SK-N-SH (cell line): ENCODE measurements at regions not wholly inside any gene's neighbourhood (a gene's known extent, or its start where the extent isn't known, plus 50 kb on each side); places are given as distances from the start of the nearest gene placed in this dataset.

Source experiments
- CTCF ChIA-PET: fragments of 300-600, 350-600 bp; formaldehyde crosslinking; extraction: SDS; loops from one replicate; lab custom pipeline; 2021; lab: Yijun Ruan, JAX
- POLR2A ChIA-PET: fragments of 350-600 bp; sonication (Branson Sonifier 250); formaldehyde crosslinking; extraction: SDS; loops from one replicate; lab custom pipeline; 2020; ENCODE audit warnings: antibody characterized with exemption, inconsistent platforms; lab: Yijun Ruan, JAX
- DNase-seq: peaks from one replicate; pipeline ENCODE4 v3.0.0; 2012
- H2AFZ ChIP-seq: fragments of 200-600 bp; sonication (generic); 2 replicates; pipeline ENCODE4 v1.8.1; 2016; ENCODE audit warnings: antibody characterized with exemption, mild to moderate bottlenecking, low read depth
- H3F3A ChIP-seq: fragments of 200-600 bp; sonication (generic); replicated peaks from 2 replicates; pipeline ENCODE3; 2016; ENCODE audit warnings: antibody characterized with exemption, mild to moderate bottlenecking; ENCODE audit not compliant: insufficient read depth
- H3K27ac ChIP-seq, 2 experiments: fragments of 200-500 bp in 1 of 2; fragments of 200-600 bp in 1 of 2; sonication (Bioruptor generic) in 1 of 2; sonication (generic), shearing (Covaris generic) in 1 of 2; 2 replicates each; pipeline versions ENCODE4 v1.5.1 to v1.6.1; 2014 to 2016; ENCODE audit warnings: low read depth in 2 of 2, inconsistent platforms in 1 of 2, low read length in 1 of 2, mild to moderate bottlenecking in 1 of 2, mixed read lengths in 1 of 2
- H3K27me3 ChIP-seq: fragments of 200-600 bp; sonication (generic), shearing (Covaris generic); 2 replicates; pipeline ENCODE4 v1.6.1; 2016; ENCODE audit warnings: mixed run types; ENCODE audit not compliant: insufficient read depth
- H3K36me3 ChIP-seq, 2 experiments: fragments of 200-500 bp in 1 of 2; fragments of 200-600 bp in 1 of 2; sonication (Bioruptor generic) in 1 of 2; sonication (generic) in 1 of 2; replicated peaks in 1 of 2; 2 replicates each; pipeline versions ENCODE3 to v1.5.1; 2014 to 2016; ENCODE audit warnings: low read length in 1 of 2, mild to moderate bottlenecking in 1 of 2; ENCODE audit not compliant: insufficient read depth in 2 of 2, control insufficient read depth in 1 of 2
- H3K4me1 ChIP-seq, 2 experiments: fragments of 200-500 bp in 1 of 2; fragments of 200-600 bp in 1 of 2; sonication (Bioruptor generic) in 1 of 2; sonication (generic), shearing (Covaris generic) in 1 of 2; 2 replicates each; pipeline versions ENCODE4 v1.5.1 to v1.6.1; 2014 to 2016; ENCODE audit warnings: low read depth in 1 of 2, low read length in 1 of 2, mixed run types in 1 of 2; ENCODE audit not compliant: insufficient read depth in 2 of 2, control insufficient read depth in 1 of 2
- H3K4me2 ChIP-seq: fragments of 200-600 bp; sonication (generic), shearing (Covaris generic); 2 replicates; pipeline ENCODE4 v1.6.1; 2017; ENCODE audit warnings: mixed run types
- H3K4me3 ChIP-seq, 2 experiments: fragments of 200-500 bp in 1 of 2; fragments of 200-600 bp in 1 of 2; sonication (Bioruptor generic) in 1 of 2; sonication (generic), shearing (Covaris generic) in 1 of 2; 2 replicates each; pipeline versions ENCODE4 v1.5.1 to v1.8.1; 2014 to 2016; ENCODE audit warnings: low read depth in 2 of 2, inconsistent platforms in 1 of 2, low read length in 1 of 2, mild to moderate bottlenecking in 1 of 2, mixed read lengths in 1 of 2, moderate library complexity in 1 of 2
- H3K79me2 ChIP-seq: fragments of 200-600 bp; sonication (generic); 2 replicates; pipeline ENCODE4 v1.8.1; 2017; ENCODE audit warnings: mild to moderate bottlenecking; ENCODE audit not compliant: insufficient read depth
- H3K9ac ChIP-seq: fragments of 200-600 bp; sonication (generic); 2 replicates; pipeline ENCODE4 v1.6.1; 2017; ENCODE audit warnings: mixed run types
- H3K9me2 ChIP-seq: fragments of 200-600 bp; sonication (generic); 2 replicates; pipeline ENCODE4 v1.6.1; 2017; ENCODE audit warnings: mixed run types
- H3K9me3 ChIP-seq: fragments of 200-600 bp; sonication (generic); 2 replicates; pipeline ENCODE4 v1.6.1; 2017; ENCODE audit warnings: mixed run types, mild to moderate bottlenecking, moderate library complexity
- H4K20me1 ChIP-seq: fragments of 200-600 bp; sonication (generic); 2 replicates; pipeline ENCODE4 v1.6.1; 2017; ENCODE audit warnings: mild to moderate bottlenecking, mixed run types; ENCODE audit not compliant: insufficient read depth
- ELF1 ChIP-seq: IDR thresholded peaks from 2 replicates; pipeline ENCODE4 v1.4.0; 2012
- EP300 ChIP-seq, 2 experiments: IDR thresholded peaks; 2 replicates each; pipeline versions ENCODE4 v1.4.0 to v1.6.1; 2012; ENCODE audit warnings: borderline replicate concordance in 1 of 2, low read depth in 1 of 2, low read length in 1 of 2
- EZH2phosphoT487 ChIP-seq: fragments of 200-600 bp; sonication (generic); IDR thresholded peaks from 2 replicates; pipeline ENCODE4 v1.6.1; 2017; ENCODE audit warnings: low read depth, mixed run types, mild to moderate bottlenecking, antibody characterized with exemption, moderate library complexity, borderline replicate concordance
- FOXJ3 ChIP-seq: sonication (generic); formaldehyde crosslinking; IDR thresholded peaks from 2 replicates; pipeline ENCODE4 v1.5.1; 2020; ENCODE audit warnings: mild to moderate bottlenecking, missing genetic modification reagents
- FOXM1 ChIP-seq: IDR thresholded peaks from 2 replicates; pipeline ENCODE4 v1.4.0; 2012; ENCODE audit warnings: low read depth, mild to moderate bottlenecking
- GABPA ChIP-seq: IDR thresholded peaks from 2 replicates; pipeline ENCODE4 v1.4.0; 2012; ENCODE audit warnings: low read depth, mild to moderate bottlenecking
- GATA2 ChIP-seq: sonication (generic); formaldehyde crosslinking; IDR thresholded peaks from 2 replicates; pipeline ENCODE4 v1.5.0; 2020; ENCODE audit warnings: mild to moderate bottlenecking, missing genetic modification reagents
- IRF3 ChIP-seq: fragments of 150-350 bp; IDR thresholded peaks from 2 replicates; pipeline ENCODE4 v1.6.1; 2016; ENCODE audit warnings: mild to moderate bottlenecking, low read depth, low read length
- JUND ChIP-seq: IDR thresholded peaks from 2 replicates; pipeline ENCODE4 v1.4.0; 2012
- MEF2A ChIP-seq: IDR thresholded peaks from 2 replicates; pipeline ENCODE4 v1.4.0; 2012; ENCODE audit warnings: low read depth, borderline replicate concordance
- MXI1 ChIP-seq: IDR thresholded peaks from 2 replicates; pipeline ENCODE4 v1.6.1; 2012; ENCODE audit warnings: mild to moderate bottlenecking, low read depth, low read length, improper control_type of control experiment
- PBX3 ChIP-seq: IDR thresholded peaks from 2 replicates; pipeline ENCODE4; 2012
- POLR2AphosphoS5 ChIP-seq: IDR thresholded peaks from 2 replicates; pipeline ENCODE4 v1.6.1; 2012; ENCODE audit warnings: low read depth, low read length
- RCOR1 ChIP-seq: fragments of 150-350 bp; IDR thresholded peaks from 2 replicates; pipeline ENCODE4 v1.6.1; 2017; ENCODE audit warnings: antibody characterized with exemption, low read length
- REST ChIP-seq: IDR thresholded peaks from 2 replicates; pipeline ENCODE4 v1.6.1; 2012; ENCODE audit warnings: mild to moderate bottlenecking, low read depth, low read length, moderate library complexity
- RFX5 ChIP-seq: IDR thresholded peaks from 2 replicates; pipeline ENCODE4 v1.6.1; 2012; ENCODE audit warnings: mild to moderate bottlenecking, improper control_type of control experiment, low read length
- TEAD4 ChIP-seq: IDR thresholded peaks from 2 replicates; pipeline ENCODE4 v1.4.0; 2012; ENCODE audit warnings: mild to moderate bottlenecking, borderline replicate concordance; ENCODE audit not compliant: insufficient read depth
- USF2 ChIP-seq: fragments of 150-350 bp; IDR thresholded peaks from 2 replicates; pipeline ENCODE4 v1.6.1; 2017; ENCODE audit warnings: antibody characterized with exemption, low read length, low read depth, borderline replicate concordance
- YY1 ChIP-seq: IDR thresholded peaks from 2 replicates; pipeline ENCODE4 v1.4.0; 2012; ENCODE audit warnings: low read depth, mild to moderate bottlenecking
- ZBTB33 ChIP-seq: IDR thresholded peaks from 2 replicates; pipeline ENCODE4 v1.4.0; 2012; ENCODE audit warnings: low read depth, borderline replicate concordance
- WGBS: methylation state at CpG from one replicate; pipeline ENCODE4 v1.1.6; 2017; ENCODE audit warnings: low lambda C conversion rate; 5-methylcytosine and 5-hydroxymethylcytosine counted together

DNA sequence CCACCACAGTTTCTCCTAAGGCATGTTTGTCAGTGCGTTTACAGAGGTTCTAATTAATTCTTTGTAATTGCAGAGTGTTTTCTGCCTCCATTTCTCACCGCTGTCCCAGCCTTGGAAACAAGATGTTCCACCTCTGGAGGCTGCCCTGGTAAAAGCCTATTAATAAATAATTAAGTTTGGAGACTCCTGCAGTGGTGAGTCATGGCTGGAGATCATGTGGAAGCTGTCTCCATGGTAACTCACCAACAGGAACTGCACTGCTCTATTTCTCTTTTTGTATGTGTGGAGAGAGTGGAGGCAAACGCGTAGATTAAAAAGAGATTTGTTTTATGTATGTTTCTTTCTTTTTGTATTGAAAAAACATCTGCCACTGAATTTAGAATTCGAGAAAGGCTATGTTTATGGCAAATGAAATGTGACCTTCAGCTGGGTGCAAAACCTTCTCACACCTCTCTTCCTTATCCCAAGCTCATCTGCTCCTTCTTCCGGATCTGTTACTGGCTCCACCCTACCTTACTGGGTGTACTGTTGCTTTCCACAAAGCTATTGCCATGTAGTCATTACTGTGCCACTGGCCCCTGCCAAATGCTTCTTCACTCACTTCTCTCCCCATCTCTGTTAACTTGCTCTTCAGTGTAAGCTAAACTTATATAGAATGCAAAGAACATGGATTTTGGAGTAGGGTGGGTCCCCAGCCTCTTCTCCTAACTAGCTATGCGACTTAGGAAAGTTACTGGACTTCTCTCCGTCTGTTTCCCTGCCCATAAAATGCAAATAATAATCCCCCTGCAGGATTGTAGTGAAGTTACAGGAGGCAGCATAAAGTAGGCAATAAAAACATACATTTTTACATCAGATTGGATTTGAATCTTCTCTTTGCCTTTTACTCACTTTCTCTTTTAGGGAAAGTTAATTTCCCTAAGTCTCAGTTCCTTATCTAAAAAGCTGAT is 778.5 kb downstream of the NTRK3 start:
- Histone ChIP-seq H3K9me3 (no peaks in the 10 kb centered on the region), H3K4me2 (peak overlapping the region; percentile 73), H3K79me2 (no peaks in the 10 kb centered on the region), H3K9me2 (no peaks in the 10 kb centered on the region), H3K36me3 (no peaks in the 10 kb centered on the region), H4K20me1 (no peaks in the 10 kb centered on the region), H3K4me1 (peaks cover 0 to 18% of the 10 kb centered on the region in 2 experiments; a peak in 2 of 4 replicates), H3K27me3 (no peaks in the 10 kb centered on the region), H2AFZ (peak overlapping the region; percentile 60), H3K4me3 (peak overlapping the region; percentile 25 to 53), H3K9ac (peak overlapping the region; percentile 56), H3K27ac (peak overlapping the region; percentile 80 to 91), H3F3A (no peaks in the 10 kb centered on the region)
- ChIA-PET CTCF (interaction anchor here (0.8 to 2.9 kb wide), 11 partner anchors 11 to 769 kb away, joined by 3 to 16 read pairs (median 4); no protein-coding TSS in a partner anchor), POLR2A (no interaction called here)
- 4% methylated on average over 8 of the region's 8 CpGs for WGBS
- DNase-seq, result peak; percentile 49
- TF ChIP-seq USF2, result no peak
- TF ChIP-seq FOXM1, result no peak
- TF ChIP-seq REST, result no peak
- TF ChIP-seq MEF2A, result no peak
- peak; percentile 59; the same call in 1 of the 2 replicates for TF ChIP-seq RFX5
- peak; percentile 37; the same call in 1 of the 2 replicates for TF ChIP-seq JUND
- no peak for TF ChIP-seq ZBTB33
- TF ChIP-seq EP300 (IDR thresholded peaks at IDR 0.05; ENCODE audit: borderline replicate concordance in 1 of 2, low read depth in 1 of 2, low read length in 1 of 2), result peak in 1 of 2 experiments; percentile 53; a peak in 1 of 4 replicates
- 0 out of 2 replicates have a peak, but pooled peaks have one; percentile 24 for TF ChIP-seq RCOR1
- TF ChIP-seq POLR2AphosphoS5, result no peak
- TF ChIP-seq IRF3, result no peak
- no peak for TF ChIP-seq FOXJ3 (CRISPR knock-in tag)
- peak; percentile 53; the same call in 1 of the 2 replicates for TF ChIP-seq MXI1
- TF ChIP-seq YY1, result no peak
- no peak for TF ChIP-seq EZH2phosphoT487
- TF ChIP-seq PBX3, result no peak
- no peak for TF ChIP-seq GABPA
- TF ChIP-seq TEAD4, result no peak
- 0 out of 2 replicates have a peak, but pooled peaks have one; percentile 10 for TF ChIP-seq GATA2 (CRISPR knock-in tag)
- peak; percentile 52; the same call in 1 of the 2 replicates for TF ChIP-seq ELF1
